Stimulated activated CD4-positive, alpha-beta T cell treated with anti-CD3 and anti-CD28 coated beads, Interleukin-4, amount 100 ng/mL, for 48 hours (primary cell): ENCODE measurements at regions not wholly inside any gene's neighbourhood (a gene's known extent, or its start where the extent isn't known, plus 50 kb on each side); places are given as distances from the start of the nearest gene placed in this dataset.
"Not testable (repeated sequence)": the region's sequence is repeated elsewhere in the genome, so short reads cannot be mapped to it uniquely, and the experiment has no call there.

Source experiments
- DNase-seq, 2 donors: peaks; one replicate each; pipeline ENCODE4 v3.0.0-alpha.2; 2020; ENCODE audit warnings: low read depth in 2 of 2

DNA sequence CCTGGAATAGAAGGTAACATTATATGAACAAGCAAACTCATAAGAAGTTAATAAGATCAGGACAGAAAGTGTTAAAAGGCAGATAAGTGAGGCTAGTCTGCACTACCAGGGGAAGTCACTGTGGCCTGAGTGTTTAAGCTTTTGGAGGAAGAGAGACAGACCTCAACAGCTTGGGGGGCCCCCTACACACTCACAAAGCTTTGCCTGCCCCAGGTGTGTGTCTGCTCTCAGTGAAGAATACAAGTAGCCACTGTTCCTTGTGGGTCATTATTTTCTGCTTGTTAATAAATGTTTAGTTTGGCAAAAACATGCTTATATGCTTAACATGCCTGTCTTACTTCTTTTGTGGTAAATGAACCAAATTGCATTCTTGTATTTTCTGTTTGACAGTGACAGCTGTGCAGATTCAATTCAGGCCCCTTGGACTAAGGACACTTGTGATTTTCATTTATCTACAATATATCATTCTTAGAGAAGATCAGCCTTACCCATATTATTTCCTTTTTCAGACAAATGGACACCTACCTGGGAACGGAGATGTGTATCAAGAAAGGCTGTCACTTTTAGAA lies 50.7 kb upstream of the C12orf71 start:
- no peak for DNase-seq

DNA sequence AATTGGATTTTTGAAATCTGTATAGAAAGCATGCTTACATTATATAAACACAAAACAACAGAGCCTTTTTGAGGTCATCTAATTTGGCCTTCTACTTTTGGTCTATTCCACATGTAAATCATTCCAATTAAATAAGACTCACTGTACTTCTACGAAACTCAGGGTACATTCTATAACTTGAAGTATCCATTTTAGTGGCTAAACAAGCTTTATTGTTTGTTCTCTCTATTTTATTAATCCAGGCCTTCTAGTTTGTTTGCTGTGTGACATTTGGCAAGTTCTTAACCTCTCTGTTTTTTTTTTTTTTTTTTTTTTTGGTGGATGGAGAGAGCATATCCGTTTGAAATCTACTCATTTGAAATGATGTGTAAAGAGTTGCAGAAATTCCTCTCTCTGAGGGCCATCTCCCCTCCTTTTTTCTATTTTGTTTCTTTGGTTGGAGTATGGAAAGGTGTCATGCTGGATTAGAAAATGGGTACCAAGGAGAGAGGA lies 58.1 kb upstream of the C12orf71 start:
- DNase-seq = no peak

DNA sequence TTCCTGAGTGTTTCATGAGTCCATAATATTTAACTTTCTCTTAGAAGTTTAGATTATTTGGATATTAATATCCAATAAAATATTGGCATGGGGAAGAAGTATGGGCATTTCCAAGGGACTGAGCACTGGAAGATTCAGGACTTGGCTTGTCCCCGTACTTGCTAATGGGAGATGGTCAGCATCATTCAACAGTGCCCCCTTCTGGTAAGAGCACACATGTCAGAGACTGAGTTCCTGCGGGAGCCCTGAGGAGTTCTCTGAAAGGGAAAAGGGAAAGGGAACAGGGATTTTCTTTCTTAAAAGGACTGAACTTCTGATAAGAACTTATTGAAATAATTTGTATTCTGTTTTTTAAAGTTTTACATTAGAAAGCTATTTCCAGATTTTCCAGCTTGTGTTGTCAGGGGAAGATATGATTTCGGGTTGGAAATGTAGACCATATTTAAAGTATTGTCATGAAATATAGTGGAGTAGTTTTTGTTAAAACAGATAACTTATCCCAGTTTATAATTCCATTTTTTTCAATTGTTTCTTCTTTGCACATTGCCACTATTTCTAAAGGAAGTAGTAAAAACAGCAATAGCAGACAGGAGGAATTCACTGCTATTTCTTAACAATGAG lies 59.8 kb upstream of the C12orf71 start:
- peak; percentile 17 to 23 for DNase-seq

DNA sequence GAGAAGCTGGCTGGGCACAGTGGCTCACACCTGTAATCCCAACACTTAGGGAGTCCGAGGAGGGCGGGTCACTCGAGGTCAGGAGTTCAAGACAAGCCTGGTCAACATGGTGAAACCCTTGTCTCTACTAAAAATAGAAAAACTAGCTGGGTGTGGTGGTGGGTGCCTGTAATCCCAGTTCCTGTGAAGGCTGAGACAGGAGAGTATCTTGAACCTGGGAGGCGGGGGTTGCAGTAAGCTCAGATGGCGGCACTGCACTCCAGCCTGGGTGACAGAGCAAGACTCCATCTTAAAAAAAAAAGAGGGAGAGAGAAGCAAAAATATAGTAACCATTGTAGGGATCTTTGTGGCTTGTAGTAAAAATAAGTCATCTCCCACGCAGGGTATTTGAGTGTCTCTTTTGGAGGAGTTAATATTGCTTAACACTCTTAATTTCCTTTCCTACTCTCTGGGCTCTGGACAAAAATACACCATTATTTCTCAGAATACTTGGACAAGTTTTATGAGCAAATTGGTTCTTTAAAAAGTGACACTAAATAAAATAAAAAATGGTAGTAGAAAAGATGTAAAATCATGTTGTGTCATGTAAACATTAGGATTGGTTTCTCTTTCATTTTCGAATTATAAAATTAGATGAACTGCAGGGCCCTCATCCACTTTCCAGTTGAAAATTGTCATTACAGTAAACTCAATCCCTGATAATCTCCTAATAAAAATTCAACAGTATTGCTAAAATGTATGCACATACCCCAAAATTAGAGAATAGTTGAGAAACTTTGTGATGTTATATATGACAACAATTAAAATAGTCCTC lies 61.1 kb upstream of the C12orf71 start:
- DNase-seq = no peak

DNA sequence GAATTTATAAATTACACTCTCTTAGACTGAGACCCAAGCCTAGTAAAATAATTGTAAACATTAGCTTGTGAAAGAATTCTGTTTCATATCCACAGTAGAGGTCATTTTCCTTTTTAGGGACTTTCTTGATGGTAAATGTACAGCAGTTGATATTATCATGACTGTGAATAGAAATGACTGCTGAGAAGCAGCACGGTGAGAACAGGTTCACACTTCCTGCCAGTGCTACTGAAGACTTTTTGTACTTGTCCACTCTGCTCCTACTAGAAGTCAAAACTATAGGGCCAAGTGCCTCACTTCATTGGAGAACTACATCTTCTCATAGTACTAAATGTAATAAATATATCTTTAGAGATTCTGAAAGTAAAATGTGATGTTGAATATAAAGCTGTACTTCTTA lies 63.3 kb upstream of the C12orf71 start:
- DNase-seq = not testable (repeated sequence)

DNA sequence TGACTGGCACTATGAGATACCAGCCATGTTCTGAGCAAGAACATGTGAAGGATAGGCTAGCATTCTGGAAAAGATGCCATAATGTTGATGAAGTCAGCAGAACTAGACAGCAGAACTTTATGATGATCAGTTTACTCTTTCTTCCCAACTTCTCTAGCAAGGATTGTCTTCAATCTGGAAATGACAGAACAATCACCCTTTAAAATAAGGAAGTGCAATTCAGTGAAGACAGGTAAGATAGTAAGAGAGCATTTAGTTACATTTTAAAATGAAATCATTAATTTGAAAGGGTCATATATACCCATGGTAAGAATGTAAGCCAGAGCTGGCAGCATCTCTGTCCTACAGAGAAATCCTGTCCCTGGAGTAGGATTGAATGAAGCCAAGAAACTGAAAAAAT lies 66.0 kb upstream of the C12orf71 start:
- DNase-seq = no peak

DNA sequence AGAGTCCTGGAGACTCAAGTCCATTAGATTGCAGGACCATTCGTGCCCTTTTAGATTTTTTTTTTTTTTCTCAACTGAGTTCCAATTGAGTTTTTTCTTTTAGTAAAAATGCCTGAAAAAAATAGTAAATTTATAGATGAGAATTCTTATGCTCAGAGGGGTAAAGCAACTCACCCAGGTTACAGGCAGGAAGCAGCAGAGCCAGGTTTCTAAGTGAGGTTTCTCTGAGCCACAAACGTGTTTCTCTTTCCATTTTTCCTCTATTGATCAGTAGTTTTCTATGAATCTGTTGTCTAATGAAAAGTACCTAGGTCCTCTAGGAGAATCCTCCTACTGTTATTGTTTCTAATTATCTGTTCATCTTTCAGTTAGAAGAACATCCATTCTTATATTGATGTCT lies 66.4 kb upstream of the C12orf71 start:
- no peak for DNase-seq

DNA sequence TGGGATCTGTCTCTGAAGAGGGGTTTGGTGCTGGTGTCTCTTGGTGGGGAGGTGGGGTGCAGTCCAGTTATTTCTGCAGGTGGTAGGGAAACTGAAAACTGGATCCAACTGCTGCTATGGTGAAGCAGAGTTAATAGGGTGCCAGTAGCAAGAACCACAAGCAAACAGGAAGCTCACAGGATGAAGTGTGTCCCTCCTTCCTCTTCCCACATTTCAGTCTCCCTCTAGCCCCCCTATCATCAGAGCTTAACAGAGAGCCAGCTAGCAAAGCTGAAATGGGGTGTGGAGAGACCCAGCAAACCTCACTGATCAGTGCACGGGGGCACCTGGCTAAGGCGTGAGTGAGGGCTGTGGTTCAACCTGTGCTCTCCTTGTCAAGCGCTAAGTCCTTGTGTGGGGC lies 69.1 kb upstream of the C12orf71 start:
- DNase-seq = no peak

DNA sequence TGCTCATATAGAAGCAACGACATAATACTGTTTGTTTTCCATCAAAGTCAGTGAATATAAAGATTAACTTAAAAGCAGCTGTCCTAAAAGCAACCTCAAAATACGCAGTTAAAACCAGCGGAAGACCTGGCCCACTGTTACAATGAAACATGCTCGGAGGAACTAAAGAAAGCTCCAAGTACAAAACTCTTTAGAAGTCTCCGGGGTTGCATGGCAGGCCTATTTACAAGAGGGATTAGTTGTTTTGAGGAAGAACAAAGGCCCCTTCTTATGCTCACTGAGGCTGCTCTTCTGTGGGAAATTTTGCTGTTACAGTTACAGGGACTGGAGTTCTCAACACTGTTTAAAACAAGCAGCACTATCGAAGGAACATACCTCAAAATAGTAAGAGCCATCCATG lies 75.9 kb upstream of the C12orf71 start:
- no peak for DNase-seq

DNA sequence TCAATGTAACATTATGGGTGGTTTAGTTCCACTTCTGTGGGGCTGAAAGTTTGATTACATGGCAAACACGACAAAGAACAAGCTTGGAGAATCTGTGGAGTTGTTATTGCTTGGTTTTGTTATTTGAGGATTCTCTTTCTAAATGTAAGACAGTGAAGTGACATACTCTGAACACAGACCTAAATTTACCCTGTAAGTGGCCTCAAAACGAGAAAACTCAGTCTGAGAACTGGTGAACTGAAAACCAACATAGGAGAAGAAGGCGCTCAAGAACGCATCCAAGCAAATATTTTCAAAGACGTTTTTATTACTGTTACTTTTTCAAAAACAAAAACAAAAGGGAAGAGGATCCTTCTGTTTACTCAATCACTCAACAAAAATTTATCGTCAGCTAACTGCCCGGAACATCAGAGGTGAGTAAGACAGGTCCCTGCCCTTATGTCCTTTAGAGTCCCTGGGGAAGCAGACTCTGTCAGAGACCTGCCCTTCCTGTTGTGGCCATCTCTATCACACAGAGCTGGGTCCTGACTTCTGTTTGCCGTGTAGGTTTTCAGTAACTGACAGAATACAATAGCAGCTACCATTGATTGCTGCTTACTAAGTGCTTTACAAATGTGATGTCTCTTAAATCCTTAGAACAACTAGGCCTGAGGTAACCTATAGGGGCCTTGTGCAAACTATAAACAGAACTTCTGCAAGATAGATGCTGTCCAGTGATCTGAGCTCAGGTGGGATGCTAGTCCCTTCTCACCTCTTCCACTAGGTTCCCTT lies 79.3 kb upstream of the C12orf71 start:
- no peak for DNase-seq

DNA sequence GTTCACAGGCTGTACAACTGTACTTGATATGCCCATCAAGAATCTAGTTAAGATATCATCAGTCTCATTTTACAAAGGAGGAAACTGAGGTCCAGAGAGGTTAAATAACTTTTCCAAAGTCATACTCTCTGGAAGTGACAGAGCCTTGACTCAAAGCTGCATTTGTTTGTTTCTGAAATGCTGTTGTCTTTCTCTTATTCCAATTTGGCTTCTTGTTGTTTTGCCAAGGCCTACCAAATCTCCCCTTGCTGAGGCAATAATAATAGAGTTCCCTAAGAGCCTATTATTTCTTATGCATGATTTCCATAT lies 79.8 kb upstream of the C12orf71 start:
- DNase-seq = no peak

DNA sequence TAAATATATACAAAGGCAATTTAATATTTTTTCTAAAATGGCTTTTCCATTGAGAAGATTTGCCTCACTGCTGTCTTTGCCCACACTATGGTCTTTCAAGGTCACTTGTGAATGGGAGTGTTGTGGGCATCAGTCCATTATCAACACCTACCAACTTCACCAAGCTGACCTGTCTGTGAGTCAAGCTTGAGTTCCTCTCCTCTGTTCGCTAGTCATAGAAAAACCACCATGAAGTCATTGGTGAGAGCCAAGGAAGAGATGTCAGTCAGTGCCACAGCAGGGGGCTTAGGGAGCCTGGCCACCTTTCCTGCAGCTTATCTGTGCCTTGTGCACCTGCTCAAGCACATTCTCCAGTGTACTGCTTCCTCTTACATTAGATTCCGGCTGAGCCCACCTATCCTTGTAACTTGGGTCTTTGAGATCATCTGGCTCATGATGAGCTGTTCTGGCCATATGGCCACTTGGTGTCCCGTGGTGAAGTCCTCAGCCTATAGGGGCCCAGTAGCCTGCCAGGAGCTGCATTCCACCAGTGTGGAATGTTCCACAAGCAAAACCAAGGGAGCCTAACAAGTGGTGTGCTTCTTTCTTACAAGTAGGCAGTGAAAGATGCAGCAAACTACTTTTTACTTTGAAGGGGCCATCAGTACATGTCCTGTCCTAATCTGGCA lies 80.8 kb upstream of the C12orf71 start:
- no peak for DNase-seq

DNA sequence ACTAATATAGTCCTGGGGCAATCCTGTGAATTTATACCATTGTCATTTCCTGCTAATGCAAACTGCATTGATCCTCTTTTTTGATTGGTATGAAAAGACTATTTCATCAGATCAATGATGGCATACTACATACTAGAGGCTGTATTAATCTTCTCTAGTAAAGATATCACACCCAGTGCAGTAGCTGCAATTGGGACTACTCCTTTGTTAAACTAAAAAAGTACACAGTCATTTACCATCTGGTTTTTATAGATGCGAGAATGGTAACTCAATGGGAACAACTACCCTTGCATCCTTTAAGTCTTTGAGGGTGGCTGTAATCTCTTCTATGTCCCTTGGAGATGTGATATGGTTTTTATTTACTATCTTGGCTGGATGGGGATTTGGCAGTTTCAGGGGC lies 80.2 kb upstream of the STK38L start:
- no peak for DNase-seq

DNA sequence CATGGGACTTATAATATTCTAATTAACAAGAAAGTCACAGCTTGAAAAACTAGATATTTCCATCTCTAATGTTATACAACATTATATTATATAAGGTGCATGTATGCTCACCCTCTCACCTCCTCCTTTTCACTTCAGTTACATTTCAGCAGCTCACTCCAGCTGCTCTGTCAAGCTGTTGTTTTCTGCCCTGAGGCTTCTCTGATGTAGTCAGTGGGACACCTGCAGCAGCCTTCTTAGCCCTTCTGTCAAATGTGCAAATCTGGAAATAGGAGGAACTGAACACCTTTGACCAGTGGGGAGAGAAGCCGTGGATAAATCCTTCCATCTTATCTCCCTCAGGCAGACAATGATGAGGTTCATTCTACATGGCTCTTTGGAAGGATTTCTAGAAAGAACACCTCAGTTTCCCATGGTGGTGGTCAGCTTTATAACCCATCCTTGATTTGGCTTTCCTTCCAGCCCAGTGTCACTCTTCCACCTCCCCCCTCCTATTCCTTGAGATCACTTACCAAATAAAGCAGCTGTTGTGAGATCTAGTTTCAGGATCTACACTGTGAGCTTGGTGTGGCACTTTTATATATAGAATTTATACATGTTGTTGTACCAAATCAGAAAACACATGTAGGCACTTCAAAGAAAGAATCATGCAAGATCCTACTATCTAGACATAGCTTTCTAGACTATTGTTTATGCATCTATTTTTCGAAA lies 79.6 kb upstream of the STK38L start:
- DNase-seq = no peak

DNA sequence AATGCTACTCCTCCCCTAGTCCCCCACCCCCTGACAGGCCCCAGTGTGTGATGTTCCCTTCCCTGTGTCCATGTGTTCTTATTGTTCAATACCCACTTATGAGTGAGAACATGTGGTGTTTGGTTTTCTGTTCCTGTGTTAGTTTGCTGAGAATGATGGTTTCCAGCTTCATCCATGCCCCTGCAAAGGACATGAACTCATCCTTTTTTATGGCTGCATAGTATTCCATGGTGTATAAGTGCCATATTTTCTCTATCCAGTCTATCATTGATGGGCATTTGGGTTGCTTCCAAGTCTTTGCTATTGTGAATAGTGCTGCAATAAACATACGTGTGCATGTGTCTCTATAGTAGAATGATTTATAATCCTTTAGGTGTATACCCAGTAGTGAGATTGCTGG lies 78.1 kb upstream of the STK38L start:
- DNase-seq = not testable (repeated sequence)

DNA sequence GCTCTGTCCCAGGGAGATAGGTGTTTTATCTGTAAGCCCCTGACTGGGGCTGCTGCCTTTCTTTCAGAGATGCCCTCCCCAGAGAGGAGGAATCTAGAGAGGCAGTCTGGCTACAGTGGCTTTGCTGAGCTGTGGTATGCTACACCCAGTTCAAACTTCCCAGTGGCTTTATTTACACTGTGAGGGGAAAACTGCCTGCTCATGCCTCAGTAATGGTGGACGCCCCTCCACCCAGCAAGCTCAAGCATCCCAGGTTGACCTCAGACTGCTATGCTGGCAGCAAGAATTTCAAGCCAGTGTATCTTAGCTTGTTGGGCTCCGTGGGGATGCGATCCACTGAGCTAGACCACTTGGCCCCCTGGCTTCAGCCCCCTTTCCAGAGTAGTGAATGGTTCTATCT lies 72.6 kb upstream of the STK38L start:
- DNase-seq = not testable (repeated sequence)

DNA sequence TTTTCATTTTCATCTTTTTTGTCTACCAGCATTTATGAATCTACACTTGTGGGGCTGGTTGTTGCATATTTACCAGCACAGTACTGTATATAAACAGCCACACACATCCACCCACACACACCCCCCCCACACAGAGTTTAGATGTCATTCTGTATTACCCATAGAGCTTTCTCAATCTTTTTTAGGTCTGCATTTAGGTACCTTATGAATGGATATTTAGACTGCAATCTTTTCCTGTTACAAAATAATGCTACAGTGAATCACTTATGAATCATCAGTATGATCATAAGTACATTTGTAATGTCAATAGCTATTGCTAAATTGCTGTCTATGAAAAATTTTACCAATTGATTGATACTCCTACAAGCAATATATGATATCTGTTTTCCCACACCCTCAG lies 67.3 kb upstream of the STK38L start:
- DNase-seq = peak in 1 of 2 donors; percentile 20

DNA sequence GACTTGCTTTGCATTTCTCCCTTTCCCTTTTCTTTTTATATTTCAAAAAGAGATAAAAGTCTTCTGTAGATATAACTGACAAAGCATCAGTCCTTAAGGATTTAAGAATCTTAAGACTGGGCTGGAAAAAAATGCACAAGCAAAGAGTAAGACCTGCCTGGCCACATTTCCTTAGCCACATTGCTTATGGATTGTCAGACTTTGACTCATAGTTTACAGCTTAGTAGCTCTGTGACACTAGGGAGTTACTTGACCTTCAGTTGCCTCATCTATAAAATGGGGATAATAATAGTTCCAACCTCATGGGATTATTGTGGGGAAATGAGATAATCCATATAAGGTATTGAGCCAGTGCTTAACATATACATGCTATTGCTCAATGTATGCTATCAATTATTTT lies 66.4 kb upstream of the STK38L start:
- no peak for DNase-seq

DNA sequence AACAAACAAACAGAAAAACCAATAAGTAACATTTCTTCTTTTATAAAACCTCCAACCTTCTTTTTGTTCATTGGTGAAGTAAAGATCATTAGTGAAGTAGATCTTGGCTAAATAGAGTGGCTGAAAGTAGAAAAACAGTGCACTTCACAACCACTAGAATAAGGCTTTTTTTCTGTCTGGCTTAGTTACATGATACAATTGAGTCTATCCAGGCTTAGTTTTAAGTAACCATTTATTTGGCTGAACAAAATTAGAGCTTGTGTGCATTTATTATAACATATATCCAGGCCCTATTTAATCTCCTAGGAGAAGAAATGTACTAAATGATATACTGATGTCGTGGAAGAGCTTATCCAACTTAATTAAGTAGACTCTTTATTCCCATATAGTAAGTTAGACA lies 65.8 kb upstream of the STK38L start:
- no peak for DNase-seq

DNA sequence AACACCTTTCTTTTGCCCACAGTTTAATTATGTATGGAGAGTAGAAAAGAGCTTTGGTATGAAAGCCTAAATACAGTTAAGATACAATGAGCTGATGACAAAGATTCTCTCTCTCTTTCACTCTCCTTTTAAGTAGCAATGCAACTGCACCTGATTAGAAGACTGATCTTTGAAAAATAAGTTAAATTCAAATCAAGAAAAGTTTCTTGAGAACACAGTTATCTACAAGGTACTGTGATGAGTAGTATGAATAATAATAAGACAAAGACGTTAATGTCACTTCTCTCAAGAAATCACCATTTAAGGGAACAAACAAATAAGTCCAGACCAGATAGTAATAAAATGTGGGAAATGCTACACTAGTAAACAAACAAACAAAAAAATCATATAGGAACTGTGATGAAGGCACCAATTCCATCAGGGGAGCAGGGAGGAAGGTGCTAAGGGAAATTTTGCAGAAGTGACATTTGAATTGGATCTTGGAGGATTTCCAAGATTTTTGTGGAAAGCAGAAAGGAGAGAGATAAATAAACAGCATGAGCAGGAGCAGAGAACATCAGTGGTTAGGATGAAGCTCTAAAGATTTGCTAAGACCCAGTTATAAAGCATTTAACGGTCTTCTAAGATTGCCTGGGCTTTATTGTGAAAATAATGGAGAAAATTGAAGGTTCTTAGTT lies 65.2 kb upstream of the STK38L start:
- DNase-seq = no peak
